Motor neuron (in vitro differentiated cells): ENCODE measurements at regions not wholly inside any gene's neighbourhood (a gene's known extent, or its start where the extent isn't known, plus 50 kb on each side); places are given as distances from the start of the nearest gene placed in this dataset.

Experiments
- ATAC-seq, 8 experiments: fragments of 200-7000 bp; cut with Tn5 transposase; replicated peaks in 6 of 8; 2 replicates each; pipeline ENCODE4 v1.8.0; 2021; ENCODE audit warnings: mild to moderate bottlenecking in 8 of 8, moderate library complexity in 8 of 8
- H3K27ac ChIP-seq, 2 donors: fragments of 250-450 bp; sonication (Bioruptor Pico); 2 replicates each; pipeline ENCODE4 v1.9.0; 2021; ENCODE audit warnings: antibody characterized with exemption in 2 of 2, mild to moderate bottlenecking in 2 of 2, moderate library complexity in 1 of 2
- H3K4me1 ChIP-seq, 2 donors: fragments of 250-450 bp; sonication (Bioruptor Pico); replicated peaks in 1 of 2; 2 replicates each; pipeline ENCODE4 v1.6.1; 2021; ENCODE audit warnings: antibody characterized with exemption in 2 of 2, mild to moderate bottlenecking in 2 of 2, moderate library complexity in 1 of 2
- H3K4me3 ChIP-seq, 5 donors: fragments of 250-450 bp; sonication (Bioruptor Pico); 2 replicates each; pipeline ENCODE4 v1.9.0; 2021; ENCODE audit warnings: antibody characterized with exemption in 5 of 5, mild to moderate bottlenecking in 5 of 5, moderate library complexity in 4 of 5
- WGBS, 10 experiments: fragments of 450-650 bp; shearing (Covaris generic); methylation state at CpG; one replicate each; pipeline ENCODE4 v1.0.0; 2022; 5-methylcytosine and 5-hydroxymethylcytosine counted together
- in situ Hi-C, 9 experiments: fragments of 400-800 bp; cut with MboI; loops; one replicate each; pipeline ENCODE4 v1.15.0; 2021; ENCODE audit warnings: low sequenced_read_pairs in 9 of 9, low pct_unique_long_range_greater_than_20kb in 2 of 9; ENCODE audit not compliant: unreplicated experiment in 9 of 9

GRCh38 chr15:72979308-72979707 is 73.0 kb upstream of the NEO1 start:
- Histone ChIP-seq H3K4me3 (no peak overlapping the region), H3K4me1 (no peaks in the 10 kb centered on the region), H3K27ac (no peak overlapping the region)
- in situ Hi-C loops = no loop called here
- ATAC-seq = no peak
- WGBS, 10 experiments = 42 to 87% (median 69%) methylated on average over 3 to 5 of the region's 5 CpGs

- no peaks in the 10 kb centered on the region for H3K4me1 ChIP-seq
- WGBS, 10 experiments = 14 to 100% (median 80%) methylated on average over 1 to 5 of the region's 5 CpGs
- H3K27ac ChIP-seq = no peak overlapping the region
- H3K4me3 ChIP-seq = no peak overlapping the region
- in situ Hi-C loops = no loop called here
- no peak for ATAC-seq
These were observed 74.0 kb upstream of the NEO1 start for GRCh38 chr15:72978223-72978622.

- in situ Hi-C loops = no loop called here
- 20 to 86% (median 68%) methylated on average over 1 to 3 of the region's 3 CpGs; no CpG with 5 or more reads in 1 of the 10 experiments for WGBS, 10 experiments
- peak in 3 of 8 experiments; percentile 56 to 70 (median 64) for ATAC-seq
- no peak overlapping the region for H3K4me3 ChIP-seq
- peaks cover 25 to 37% of the 10 kb centered on the region in 2 donors for H3K4me1 ChIP-seq
- H3K27ac ChIP-seq = no peak overlapping the region
These were observed 79.9 kb upstream of the NEO1 start for GRCh38 chr15:72972362-72972761.

GRCh38 chr15:72971766-72972165 is 80.5 kb upstream of the NEO1 start:
- WGBS, 10 experiments = 0 to 95% (median 81%) methylated on average over 1 to 6 of the region's 7 CpGs; no CpG with 5 or more reads in 2 of the 10 experiments
- ATAC-seq = no peak
- Histone ChIP-seq H3K4me3 (no peak overlapping the region), H3K4me1 (peaks cover 25 to 37% of the 10 kb centered on the region in 2 donors), H3K27ac (no peak overlapping the region)
- in situ Hi-C loops = no loop called here

- peak overlapping the region in 1 of 2 donors; percentile 33 for H3K27ac ChIP-seq
- WGBS, 10 experiments = 4 to 64% (median 14%) methylated on average over 2 to 11 of the region's 12 CpGs
These were observed 81.1 kb upstream of the NEO1 start for GRCh38 chr15:72970933-72971760.

GRCh38 chr15:72968531-72968922 is 83.7 kb upstream of the NEO1 start:
- WGBS, 10 experiments = 29 to 80% (median 67%) methylated on average over 1 to 5 of the region's 5 CpGs; no CpG with 5 or more reads in 2 of the 10 experiments
- no peak overlapping the region for H3K27ac ChIP-seq
- in situ Hi-C loops = no loop called here
- no peak overlapping the region for H3K4me3 ChIP-seq
- no peak for ATAC-seq
- peaks cover 25 to 37% of the 10 kb centered on the region in 2 donors for H3K4me1 ChIP-seq

More at GRCh38 chr15:72970933-72971760, 81.1 kb upstream of the NEO1 start:
- in situ Hi-C loops = no loop called here
- Histone ChIP-seq H3K4me3 (no peak overlapping the region), H3K4me1 (peaks cover 25 to 37% of the 10 kb centered on the region in 2 donors)
- ATAC-seq = peak; percentile 41 to 86 (median 72)

- Histone ChIP-seq H3K4me3 (no peak overlapping the region), H3K27ac (no peak overlapping the region), H3K4me1 (peaks cover 25 to 37% of the 10 kb centered on the region in 2 donors)
- 19 to 89% (median 60%) methylated on average over 1 to 5 of the region's 5 CpGs for WGBS, 10 experiments
- in situ Hi-C loops = no loop called here
- ATAC-seq = peak in 2 of 8 experiments; percentile 31 to 40
These were observed 84.3 kb upstream of the NEO1 start for GRCh38 chr15:72967811-72968530.

- Histone ChIP-seq H3K4me3 (no peak overlapping the region), H3K4me1 (peaks cover 25 to 32% of the 10 kb centered on the region in 2 donors), H3K27ac (no peak overlapping the region)
- 45 to 100% (median 83%) methylated on average over 1 to 3 of the region's 3 CpGs; no CpG with 5 or more reads in 3 of the 10 experiments for WGBS, 10 experiments
- ATAC-seq = no peak
- in situ Hi-C loops = no loop called here
These were observed 84.9 kb upstream of the NEO1 start for GRCh38 chr15:72967397-72967796.

- Histone ChIP-seq H3K27ac (no peak overlapping the region), H3K4me3 (no peak overlapping the region), H3K4me1 (peaks cover 18 to 24% of the 10 kb centered on the region in 2 donors)
- in situ Hi-C loops = no loop called here
- ATAC-seq = no peak
- WGBS, 10 experiments = 38 to 96% (median 87%) methylated on average over 2 to 5 of the region's 5 CpGs
These were observed 85.6 kb upstream of the NEO1 start for GRCh38 chr15:72966641-72967040.

- WGBS, 10 experiments = 75 to 100% (median 85%) methylated on average over 1 to 2 of the region's 3 CpGs; no CpG with 5 or more reads in 3 of the 10 experiments
- ATAC-seq = no peak
- in situ Hi-C loops = no loop called here
These were observed 86.6 kb upstream of the NEO1 start for GRCh38 chr15:72965671-72966070.

GRCh38 chr15:72964542-72964941 is 87.7 kb upstream of the NEO1 start:
- 0 to 100% (median 28%) methylated on average over 1 of the region's 1 CpG; no CpG with 5 or more reads in 2 of the 10 experiments for WGBS, 10 experiments
- Histone ChIP-seq H3K27ac (no peak overlapping the region), H3K4me1 (peaks cover 0 to 3% of the 10 kb centered on the region in 2 donors), H3K4me3 (no peak overlapping the region)
- ATAC-seq = no peak
- in situ Hi-C loops = no loop called here

More at GRCh38 chr15:72965671-72966070, 86.6 kb upstream of the NEO1 start:
- no peak overlapping the region for H3K27ac ChIP-seq
- H3K4me3 ChIP-seq = no peak overlapping the region
- H3K4me1 ChIP-seq = peaks cover 9 to 15% of the 10 kb centered on the region in 2 donors

- ATAC-seq = no peak
- no peak overlapping the region for H3K4me3 ChIP-seq
- peaks cover 0 to under 1% of the 10 kb centered on the region in 2 donors for H3K4me1 ChIP-seq
- in situ Hi-C loops = no loop called here
- H3K27ac ChIP-seq = no peak overlapping the region
These were observed 88.1 kb upstream of the NEO1 start for GRCh38 chr15:72964135-72964534.

- 53 to 93% (median 87%) methylated on average over 2 to 7 of the region's 8 CpGs; no CpG with 5 or more reads in 3 of the 10 experiments for WGBS, 10 experiments
- in situ Hi-C loops = no loop called here
- no peak overlapping the region for H3K4me3 ChIP-seq
- no peak for ATAC-seq
- no peak overlapping the region for H3K27ac ChIP-seq
- peaks cover 6 to 11% of the 10 kb centered on the region in 2 donors for H3K4me1 ChIP-seq
These were observed 90.1 kb upstream of the NEO1 start for GRCh38 chr15:72962054-72962702.
